Lower leg skin (tissue), 4 donors: ENCODE measurements at regions not wholly inside any gene's neighbourhood (a gene's known extent, or its start where the extent isn't known, plus 50 kb on each side); places are given as distances from the start of the nearest gene placed in this dataset.

ENCODE experiments used
- DNase-seq, 2 donors: peaks; one replicate each; pipeline ENCODE4 v3.0.0-alpha.2; 2019; ENCODE audit warnings: low spot score in 2 of 2
- H3K4me3 ChIP-seq: fragments of 200-600 bp; sonication (generic); 2 replicates; pipeline ENCODE4 v1.5.1; 2017; ENCODE audit warnings: mild to moderate bottlenecking, low read depth; ENCODE audit not compliant: poor library complexity, severe bottlenecking
- POLR2A ChIP-seq, 2 donors: fragments of 450-650 bp; IDR thresholded peaks; one replicate each; pipeline ENCODE4 v1.6.1; 2016 to 2017; ENCODE audit warnings: antibody characterized with exemption in 2 of 2, mild to moderate bottlenecking in 1 of 2, moderate library complexity in 1 of 2
- WGBS, 2 donors: methylation state at CpG; one replicate each; pipeline ENCODE4 v1.1.5; 2018; 5-methylcytosine and 5-hydroxymethylcytosine counted together
- intact Hi-C: fragments of 100-400 bp; cut with DNase I; formaldehyde crosslinking; loops from one replicate; pipeline ENCODE4 v1.15.0; 2023; ENCODE audit warnings: low total_unique reads
- TF ChIP-seq, protein P1 (sequence below), 3 donors: fragments of 450-650 bp; IDR thresholded peaks; one replicate each; pipeline ENCODE4 v1.5.1; 2016; ENCODE audit warnings: antibody characterized with exemption in 3 of 3, mild to moderate bottlenecking in 3 of 3, moderate library complexity in 2 of 3

DNA sequence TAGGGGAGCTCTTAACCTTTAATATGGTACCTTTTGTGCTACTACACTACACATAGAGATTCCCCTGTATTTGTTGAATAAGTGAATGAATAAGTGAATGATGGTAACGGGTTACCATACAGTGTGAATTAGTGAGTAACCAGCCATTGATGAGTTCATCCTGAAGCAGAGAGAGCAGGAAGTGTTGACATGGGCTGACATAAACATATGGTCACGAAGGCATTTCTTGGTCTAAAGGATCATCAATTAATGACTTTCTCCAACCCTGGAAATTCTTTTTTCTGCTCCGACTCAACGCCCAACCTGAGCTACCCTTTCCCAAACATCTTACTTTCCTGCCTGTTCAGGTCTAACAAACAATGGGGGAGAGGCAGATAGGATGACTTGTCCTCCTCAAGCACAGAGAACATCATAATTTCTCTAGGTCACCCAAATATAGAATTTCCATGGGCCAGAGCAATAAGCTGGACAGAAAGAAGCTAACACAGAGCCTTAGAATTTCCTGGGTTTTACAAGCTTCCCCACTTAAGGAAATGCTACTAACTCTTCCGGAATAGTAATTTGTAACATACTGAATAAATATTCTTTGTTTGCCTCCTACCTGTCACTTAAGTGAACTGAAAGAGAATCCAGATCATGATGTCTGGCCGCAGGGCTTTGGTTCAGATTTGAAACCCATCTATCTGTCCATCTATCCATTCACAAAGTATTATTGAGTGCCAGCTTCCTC lies 114.7 kb upstream of the NGF start:
- intact Hi-C loops = no loop called here
- 94 to 96% methylated on average over 6 of the region's 6 CpGs for WGBS, 2 donors
- no peak for TF ChIP-seq POLR2A (IDR thresholded peaks at IDR 0.05)
- TF ChIP-seq, protein P1, sequence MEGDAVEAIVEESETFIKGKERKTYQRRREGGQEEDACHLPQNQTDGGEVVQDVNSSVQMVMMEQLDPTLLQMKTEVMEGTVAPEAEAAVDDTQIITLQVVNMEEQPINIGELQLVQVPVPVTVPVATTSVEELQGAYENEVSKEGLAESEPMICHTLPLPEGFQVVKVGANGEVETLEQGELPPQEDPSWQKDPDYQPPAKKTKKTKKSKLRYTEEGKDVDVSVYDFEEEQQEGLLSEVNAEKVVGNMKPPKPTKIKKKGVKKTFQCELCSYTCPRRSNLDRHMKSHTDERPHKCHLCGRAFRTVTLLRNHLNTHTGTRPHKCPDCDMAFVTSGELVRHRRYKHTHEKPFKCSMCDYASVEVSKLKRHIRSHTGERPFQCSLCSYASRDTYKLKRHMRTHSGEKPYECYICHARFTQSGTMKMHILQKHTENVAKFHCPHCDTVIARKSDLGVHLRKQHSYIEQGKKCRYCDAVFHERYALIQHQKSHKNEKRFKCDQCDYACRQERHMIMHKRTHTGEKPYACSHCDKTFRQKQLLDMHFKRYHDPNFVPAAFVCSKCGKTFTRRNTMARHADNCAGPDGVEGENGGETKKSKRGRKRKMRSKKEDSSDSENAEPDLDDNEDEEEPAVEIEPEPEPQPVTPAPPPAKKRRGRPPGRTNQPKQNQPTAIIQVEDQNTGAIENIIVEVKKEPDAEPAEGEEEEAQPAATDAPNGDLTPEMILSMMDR (IDR thresholded peaks at IDR 0.05) = no peak
- no peak overlapping the region for H3K4me3 ChIP-seq
- DNase-seq = no peak

DNA sequence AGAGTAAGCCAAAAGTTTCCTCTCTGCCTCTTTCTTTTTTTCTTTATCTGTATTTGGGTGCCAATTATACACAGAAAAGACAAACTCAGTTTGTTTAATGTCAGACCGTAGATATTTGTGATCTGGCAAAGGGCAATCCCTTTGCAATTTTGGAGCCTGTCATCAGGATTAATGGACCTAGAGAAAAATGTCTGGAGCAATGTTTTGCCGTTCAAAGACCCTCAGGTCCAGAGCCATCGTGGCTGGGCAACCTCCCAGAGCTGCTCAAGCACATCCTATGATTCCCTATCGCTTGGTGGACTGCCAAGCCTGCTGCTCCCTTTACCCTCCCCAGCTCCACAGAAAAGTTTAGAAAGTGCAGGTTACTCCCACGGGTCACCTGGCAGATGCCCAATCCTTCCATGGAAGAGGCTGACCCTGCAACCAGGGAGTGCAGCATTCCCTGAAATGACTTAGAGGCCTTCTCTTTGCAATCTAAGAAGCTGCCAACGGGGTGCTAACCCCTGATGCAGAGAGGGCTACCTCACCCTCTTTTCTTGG lies 112.5 kb upstream of the NGF start:
- TF ChIP-seq POLR2A (IDR thresholded peaks at IDR 0.05) = no peak
- TF ChIP-seq, protein P1 (IDR thresholded peaks at IDR 0.05) = no peak
- WGBS, 2 donors = 57 to 68% methylated on average over 6 of the region's 6 CpGs
- DNase-seq = no peak
- no peak overlapping the region for H3K4me3 ChIP-seq
- intact Hi-C loops = no loop called here

DNA sequence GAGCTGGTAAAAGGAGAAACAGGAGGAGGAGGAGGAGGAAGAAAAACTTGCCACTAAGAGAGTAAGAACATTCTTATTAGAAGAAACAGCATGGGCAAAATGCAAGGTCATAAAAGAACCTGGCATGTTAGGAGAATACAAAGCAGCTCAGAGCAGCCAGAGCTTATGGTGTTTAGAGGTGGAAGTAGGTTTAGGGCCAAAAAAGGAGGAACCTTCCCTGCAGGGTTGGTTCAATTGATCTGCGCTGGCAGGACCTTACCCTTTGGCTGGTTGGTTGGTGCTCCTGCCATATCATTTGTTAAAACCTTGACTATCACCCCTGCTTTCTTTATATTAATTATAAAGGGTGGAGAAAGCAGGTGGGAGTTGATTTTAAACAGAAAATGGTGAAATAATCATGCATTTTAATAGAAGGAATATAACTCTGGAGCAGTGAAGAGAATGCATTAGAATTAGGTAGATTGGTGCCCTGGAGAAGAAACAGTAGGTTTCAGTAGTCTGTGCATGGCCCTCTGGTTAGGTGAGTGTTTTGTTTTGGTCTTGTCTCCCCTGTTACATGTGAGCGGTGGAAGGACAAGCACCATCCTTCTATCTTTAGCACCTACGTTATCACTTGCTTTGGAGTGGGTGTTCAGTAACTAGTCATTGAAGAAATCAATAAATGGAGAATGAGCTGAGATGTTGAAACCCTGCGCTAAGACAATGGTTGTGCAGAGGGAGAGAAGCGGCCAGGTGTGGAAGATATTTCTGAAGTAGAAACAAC lies 110.4 kb upstream of the NGF start:
- TF ChIP-seq POLR2A (IDR thresholded peaks at IDR 0.05) = no peak
- TF ChIP-seq, protein P1 (IDR thresholded peaks at IDR 0.05) = no peak
- H3K4me3 ChIP-seq = no peak overlapping the region
- no peak for DNase-seq
- 85 to 87% methylated on average over 5 of the region's 5 CpGs for WGBS, 2 donors
- intact Hi-C loops = no loop called here

DNA sequence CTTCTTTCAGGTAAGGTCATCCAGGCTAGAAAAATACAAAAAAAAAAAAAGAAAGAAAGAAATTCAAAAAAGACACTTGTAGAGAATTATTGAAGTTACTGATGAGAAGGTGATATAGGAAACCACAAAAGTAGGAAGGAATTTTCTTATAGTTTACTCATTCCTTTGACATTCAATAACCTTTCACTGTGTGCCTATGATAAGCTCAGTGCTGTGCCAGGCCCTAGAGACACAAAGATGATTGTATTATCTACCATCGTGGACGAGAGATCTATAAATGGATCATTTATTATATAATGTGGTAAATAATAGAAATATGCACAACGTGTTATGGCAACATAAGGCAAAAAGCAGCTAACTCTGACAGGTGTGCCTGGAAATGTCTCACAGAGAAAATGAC lies 109.6 kb upstream of the NGF start:
- no peak for DNase-seq
- WGBS, 2 donors = 24 to 53% methylated on average over 3 of the region's 3 CpGs
- H3K4me3 ChIP-seq = no peak overlapping the region
- TF ChIP-seq, protein P1 (IDR thresholded peaks at IDR 0.05) = no peak
- TF ChIP-seq POLR2A (IDR thresholded peaks at IDR 0.05) = no peak
- intact Hi-C loops = no loop called here

DNA sequence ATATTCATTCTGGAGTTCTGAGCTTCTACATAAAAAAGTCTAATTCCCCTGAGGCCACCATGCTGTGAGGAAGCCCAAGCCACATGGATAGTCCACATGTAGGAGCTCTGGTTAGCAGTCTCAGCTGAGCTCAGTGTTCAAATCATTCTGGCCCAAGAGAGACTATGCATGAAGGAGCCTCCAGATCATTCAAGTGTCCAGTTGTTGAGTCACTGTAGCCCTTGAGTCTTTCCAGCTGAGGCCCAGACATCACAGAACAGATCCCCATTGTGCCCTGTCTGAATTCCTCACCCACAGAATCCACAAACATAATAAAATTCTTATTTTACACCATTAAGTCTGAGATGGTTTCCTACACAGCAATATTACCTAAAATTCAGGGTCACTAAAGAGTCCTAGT lies 107.0 kb upstream of the NGF start:
- no peak for DNase-seq
- intact Hi-C loops = no loop called here
- TF ChIP-seq POLR2A (IDR thresholded peaks at IDR 0.05) = no peak
- TF ChIP-seq, protein P1 (IDR thresholded peaks at IDR 0.05) = no peak
- no peak overlapping the region for H3K4me3 ChIP-seq
